ENCODE measurements at regions not wholly inside any gene's neighbourhood (a gene's known extent, or its start where the extent isn't known, plus 50 kb on each side); places are given as distances from the start of the nearest gene placed in this dataset.

- Histone ChIP-seq H3K14ac (ENCODE audit: insufficient read depth, low read length) (no peak overlapping the region), H3T11ph (ENCODE audit: low read length) (no peak overlapping the region), H3K4me1 (ENCODE audit: insufficient read depth, low read length) (0 out of 2 replicates have a peak, but pooled peaks cover 2% of the 10 kb centered on the region), H2BK12ac (ENCODE audit: insufficient read length, low read depth, low read length) (no peak overlapping the region), H2AFZ (ENCODE audit: low read length) (no peak overlapping the region), H4K20me1 (ENCODE audit: control insufficient read depth, insufficient read depth, insufficient read length) (no peaks in the 10 kb centered on the region), H3K27me3 (ENCODE audit: insufficient read depth, low read length) (no peaks in the 10 kb centered on the region), H3K4me2 (ENCODE audit: insufficient read depth, insufficient read length, low read length) (no peak overlapping the region), H2BK5ac (ENCODE audit: insufficient read length, low read length) (no peak overlapping the region), H2BK120ac (ENCODE audit: low read depth, low read length, poor library complexity, severe bottlenecking) (no peak overlapping the region), H2AK5ac (ENCODE audit: insufficient read length, low read length) (no peak overlapping the region), H2BK20ac (ENCODE audit: low read depth, low read length, poor library complexity, severe bottlenecking) (no peak overlapping the region), H3K9ac (ENCODE audit: extremely low read depth, insufficient read length, low read length) (no peak overlapping the region), H3K18ac (ENCODE audit: insufficient read length, low read depth, low read length) (no peak overlapping the region), H3K23me2 (ENCODE audit: insufficient read length, low read depth, low read length, poor library complexity, severe bottlenecking) (no peaks in the 10 kb centered on the region), H4K5ac (ENCODE audit: insufficient read length, low read depth, low read length) (no peak overlapping the region), H3K27ac (ENCODE audit: insufficient read length, low read depth, low read length) (no peak overlapping the region), H3K79me1 (ENCODE audit: insufficient read depth, low read depth, low read length, poor library complexity, severe bottlenecking) (no peaks in the 10 kb centered on the region), H3K23ac (ENCODE audit: insufficient read length, low read depth, low read length) (no peak overlapping the region), H2BK15ac (ENCODE audit: low read depth, low read length) (no peak overlapping the region), H3K4ac (ENCODE audit: low read depth, low read length) (no peak overlapping the region), H4K91ac (ENCODE audit: insufficient read length, low read depth, low read length) (no peak overlapping the region), H3K56ac (ENCODE audit: insufficient read length, low read depth, low read length) (no peak overlapping the region), H4K8ac (replicated peaks; ENCODE audit: insufficient read length, low read depth, low read length) (no peak overlapping the region), H3K9me3 (ENCODE audit: control insufficient read depth, low read depth, low read length) (no peaks in the 10 kb centered on the region), H3K79me2 (ENCODE audit: insufficient read depth, low read length) (no peaks in the 10 kb centered on the region)
- Mint-ChIP-seq H3K9me3 (no peaks in the 10 kb centered on the region; a peak in 1 of 5 replicates), H3K36me3 (ENCODE audit: insufficient read depth in 1 of 3, low read depth in 3 of 3) (peaks cover 0 to 2% (median 0%) of the 10 kb centered on the region in 3 experiments; a peak in 1 of 7 replicates), H3K4me1 (peaks cover 5% of the 10 kb centered on the region in 2 experiments), H3K27ac (no peak overlapping the region), H3K4me3 (no peak overlapping the region), H3K27me3 (ENCODE audit: low read depth) (no peaks in the 10 kb centered on the region)
- TF ChIP-seq CTCF (conservative IDR thresholded peaks at IDR 0.05), result no peak
- DNase-seq, result no peak
- WGBS (ENCODE audit: extremely low coverage, insufficient read length, low lambda C conversion rate), result no CpG with 5 or more reads among the region's 1 CpG
Measured at GRCh38 chr18:42228581-42228980, 273.5 kb downstream of the PIK3C3 start.
